PFSK-1 (cell line): ENCODE measurements at regions not wholly inside any gene's neighbourhood (a gene's known extent, or its start where the extent isn't known, plus 50 kb on each side); places are given as distances from the start of the nearest gene placed in this dataset.

Experiments used
- FOXP2 ChIP-seq: optimal IDR thresholded peaks from 2 replicates; pipeline ENCODE3; 2011; ENCODE audit warnings: borderline replicate concordance, control low read depth, inconsistent platforms; ENCODE audit not compliant: insufficient read depth; ENCODE audit errors: extremely low read length, extremely low read depth
- POLR2AphosphoS5 ChIP-seq: IDR thresholded peaks from 2 replicates; pipeline ENCODE4 v1.6.1; 2012; ENCODE audit warnings: low read depth, mild to moderate bottlenecking, control low read depth, low read length, moderate library complexity
- SIN3A ChIP-seq: IDR thresholded peaks from 2 replicates; pipeline ENCODE4 v1.6.1; 2012; ENCODE audit warnings: mild to moderate bottlenecking, low read length, moderate library complexity, borderline replicate concordance; ENCODE audit not compliant: insufficient read depth
- TAF1 ChIP-seq: IDR thresholded peaks from 2 replicates; pipeline ENCODE4 v1.6.1; 2012; ENCODE audit warnings: low read length, control low read depth, borderline replicate concordance; ENCODE audit not compliant: insufficient read depth
- TF ChIP-seq, protein P1 (sequence below), 2 experiments: IDR thresholded peaks; 2 replicates each; pipeline versions ENCODE4 v1.6.1 to v1.8.0; 2011 to 2012; ENCODE audit warnings: low read depth in 2 of 2, low read length in 2 of 2, control low read depth in 1 of 2, inconsistent platforms in 1 of 2, mild to moderate bottlenecking in 1 of 2, moderate library complexity in 1 of 2; ENCODE audit not compliant: insufficient read depth in 1 of 2

DNA sequence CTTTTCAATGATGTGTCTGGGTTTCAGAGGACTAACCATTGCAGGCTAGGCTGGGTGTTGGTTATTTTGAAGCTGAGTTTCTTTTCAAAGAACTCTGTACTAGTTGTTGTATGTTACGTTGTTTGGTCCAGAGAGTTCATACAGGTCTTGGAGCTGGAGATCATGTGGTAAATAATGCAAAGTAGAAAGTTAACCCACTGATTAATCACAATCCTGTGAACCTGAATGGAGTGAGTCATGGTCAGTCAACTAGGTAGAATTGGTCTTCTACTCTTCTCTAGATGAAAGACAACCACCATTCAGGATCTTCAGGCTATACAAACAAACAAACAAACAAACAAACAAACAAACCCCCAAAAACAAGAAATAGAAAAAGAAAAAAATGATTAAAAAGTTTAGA is 388.9 kb upstream of the ACTBL2 start:
- TF ChIP-seq POLR2AphosphoS5 (no peak), TAF1 (no peak), SIN3A (no peak), FOXP2 (no peak)
- TF ChIP-seq, protein P1, sequence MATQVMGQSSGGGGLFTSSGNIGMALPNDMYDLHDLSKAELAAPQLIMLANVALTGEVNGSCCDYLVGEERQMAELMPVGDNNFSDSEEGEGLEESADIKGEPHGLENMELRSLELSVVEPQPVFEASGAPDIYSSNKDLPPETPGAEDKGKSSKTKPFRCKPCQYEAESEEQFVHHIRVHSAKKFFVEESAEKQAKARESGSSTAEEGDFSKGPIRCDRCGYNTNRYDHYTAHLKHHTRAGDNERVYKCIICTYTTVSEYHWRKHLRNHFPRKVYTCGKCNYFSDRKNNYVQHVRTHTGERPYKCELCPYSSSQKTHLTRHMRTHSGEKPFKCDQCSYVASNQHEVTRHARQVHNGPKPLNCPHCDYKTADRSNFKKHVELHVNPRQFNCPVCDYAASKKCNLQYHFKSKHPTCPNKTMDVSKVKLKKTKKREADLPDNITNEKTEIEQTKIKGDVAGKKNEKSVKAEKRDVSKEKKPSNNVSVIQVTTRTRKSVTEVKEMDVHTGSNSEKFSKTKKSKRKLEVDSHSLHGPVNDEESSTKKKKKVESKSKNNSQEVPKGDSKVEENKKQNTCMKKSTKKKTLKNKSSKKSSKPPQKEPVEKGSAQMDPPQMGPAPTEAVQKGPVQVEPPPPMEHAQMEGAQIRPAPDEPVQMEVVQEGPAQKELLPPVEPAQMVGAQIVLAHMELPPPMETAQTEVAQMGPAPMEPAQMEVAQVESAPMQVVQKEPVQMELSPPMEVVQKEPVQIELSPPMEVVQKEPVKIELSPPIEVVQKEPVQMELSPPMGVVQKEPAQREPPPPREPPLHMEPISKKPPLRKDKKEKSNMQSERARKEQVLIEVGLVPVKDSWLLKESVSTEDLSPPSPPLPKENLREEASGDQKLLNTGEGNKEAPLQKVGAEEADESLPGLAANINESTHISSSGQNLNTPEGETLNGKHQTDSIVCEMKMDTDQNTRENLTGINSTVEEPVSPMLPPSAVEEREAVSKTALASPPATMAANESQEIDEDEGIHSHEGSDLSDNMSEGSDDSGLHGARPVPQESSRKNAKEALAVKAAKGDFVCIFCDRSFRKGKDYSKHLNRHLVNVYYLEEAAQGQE (IDR thresholded peaks at IDR 0.05; ENCODE audit: insufficient read depth in 1 of 2, low read depth in 2 of 2, low read length in 2 of 2): no peak
